ENCODE measurements at regions not wholly inside any gene's neighbourhood (a gene's known extent, or its start where the extent isn't known, plus 50 kb on each side); places are given as distances from the start of the nearest gene placed in this dataset.

DNA sequence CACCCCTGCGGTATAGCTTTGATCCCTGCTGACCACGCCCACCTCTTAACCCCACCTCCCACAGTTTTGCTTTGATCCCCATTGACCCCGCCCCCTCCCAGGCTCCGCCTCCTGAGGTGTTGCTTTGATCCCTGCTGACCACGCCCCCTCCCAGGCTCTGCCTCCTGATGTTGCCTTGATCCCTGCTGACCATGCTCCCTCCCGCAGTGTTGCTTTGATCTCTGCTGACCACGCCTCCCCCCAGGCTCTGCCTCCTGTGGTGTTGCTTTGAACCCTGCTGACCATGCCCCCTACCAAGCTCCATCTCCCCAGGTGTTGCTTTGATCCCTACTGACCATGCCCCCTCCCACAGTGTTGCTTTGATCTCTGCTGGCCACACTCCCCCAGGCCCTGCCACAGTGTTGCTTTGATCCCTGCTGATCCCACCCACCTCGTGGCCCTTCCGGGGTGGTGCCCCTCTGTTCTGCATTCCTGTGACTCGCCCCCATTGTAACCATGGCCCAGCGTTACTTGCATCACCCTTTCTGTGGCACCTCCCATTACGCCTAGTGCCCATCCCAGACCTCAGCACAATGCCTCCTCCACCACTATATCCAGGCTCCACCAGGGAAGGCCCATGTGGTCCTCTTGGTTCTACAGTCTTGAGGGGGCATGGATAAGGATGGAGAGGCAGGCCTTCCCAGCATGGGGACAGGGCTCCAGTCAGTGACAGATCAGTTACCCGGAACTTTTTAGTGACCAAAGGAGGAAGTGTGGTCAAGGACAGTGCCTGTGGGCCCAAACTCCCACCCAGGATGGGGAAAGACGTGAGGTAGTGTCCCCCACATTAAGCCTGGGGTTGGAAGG is 70.8 kb downstream of the ADRA2C start:
- Histone ChIP-seq H3K27me3 (replicated peaks in 1 of 2; ENCODE audit: control insufficient read depth in 2 of 2, insufficient read depth in 2 of 2, low read length in 1 of 2) (no peaks in the 10 kb centered on the region; a peak in 1 of 4 replicates), H3K4me3 (no peak overlapping the region), H4K20me1 (ENCODE audit: control insufficient read depth, insufficient read depth) (no peaks in the 10 kb centered on the region), H2AFZ (ENCODE audit: control insufficient read depth, low read depth, low read length) (no peak overlapping the region), H3K9me3 (replicated peaks; ENCODE audit: control insufficient read depth, insufficient read depth, low read length) (no peaks in the 10 kb centered on the region; the same call in 2 of the 3 replicates), H3K4me2 (ENCODE audit: control insufficient read depth, insufficient read depth) (no peak overlapping the region), H3K27ac (ENCODE audit: control insufficient read depth, insufficient read depth) (no peak overlapping the region), H3K79me2 (ENCODE audit: control insufficient read depth, insufficient read depth, low read length) (no peaks in the 10 kb centered on the region), H3K36me3 (ENCODE audit: control insufficient read depth in 2 of 2, insufficient read depth in 2 of 2, low read length in 1 of 2) (no peaks in the 10 kb centered on the region), H3K9ac (ENCODE audit: control insufficient read depth, insufficient read depth, low read length) (no peak overlapping the region), H3K4me1 (ENCODE audit: control insufficient read depth, insufficient read depth, low read length) (no peaks in the 10 kb centered on the region)
- SMC1A ChIA-PET (ENCODE audit: uncharacterized antibody, unreplicated experiment) = no interaction called here
- ATAC-seq (no peak), DNase-seq (ENCODE audit: low read depth, low spot score) (no peak), FAIRE-seq (no peak)
- in situ Hi-C loops (cut with MboI) = no loop called here
- TF ChIP-seq ZNF217 (IDR thresholded peaks at IDR 0.05) (no peak), WRNIP1 (IDR thresholded peaks at IDR 0.05; ENCODE audit: borderline replicate concordance, low read depth, low read length) (no peak), ZNF384 (IDR thresholded peaks at IDR 0.05; ENCODE audit: borderline replicate concordance, low read depth, low read length) (no peak), CEBPB (IDR thresholded peaks at IDR 0.05; ENCODE audit: borderline replicate concordance in 1 of 2, low read depth in 2 of 2, low read length in 2 of 2) (no peak), ZZZ3 (IDR thresholded peaks at IDR 0.05; ENCODE audit: control insufficient read depth, insufficient read length, low read depth) (no peak), YY1 (IDR thresholded peaks at IDR 0.05; ENCODE audit: low read depth, low read length) (no peak), ZBED1 (IDR thresholded peaks at IDR 0.05; ENCODE audit: borderline replicate concordance) (no peak), NFYB (IDR thresholded peaks at IDR 0.05; ENCODE audit: insufficient read depth, low read depth, low read length) (no peak), RB1 (IDR thresholded peaks at IDR 0.05; ENCODE audit: borderline replicate concordance) (no peak), SMAD5 (IDR thresholded peaks at IDR 0.05; ENCODE audit: low read depth) (no peak), CHD1 (IDR thresholded peaks at IDR 0.05; ENCODE audit: low read depth, low read length) (no peak), SREBF2 (IDR thresholded peaks at IDR 0.05; ENCODE audit: low read length) (no peak), TARDBP (IDR thresholded peaks at IDR 0.05; ENCODE audit: borderline replicate concordance) (no peak), ESRRA (IDR thresholded peaks at IDR 0.05; ENCODE audit: low read length) (no peak), FOXM1 (IDR thresholded peaks at IDR 0.05; ENCODE audit: low read depth, low read length) (no peak), POLR2A (IDR thresholded peaks at IDR 0.05; ENCODE audit: low read depth, low read length) (no peak)
- TF ChIP-seq, protein P1, sequence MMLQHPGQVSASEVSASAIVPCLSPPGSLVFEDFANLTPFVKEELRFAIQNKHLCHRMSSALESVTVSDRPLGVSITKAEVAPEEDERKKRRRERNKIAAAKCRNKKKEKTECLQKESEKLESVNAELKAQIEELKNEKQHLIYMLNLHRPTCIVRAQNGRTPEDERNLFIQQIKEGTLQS (IDR thresholded peaks at IDR 0.05; ENCODE audit: borderline replicate concordance, extremely low read depth, low read depth, low read length) = no peak
- TF ChIP-seq, protein P2, sequence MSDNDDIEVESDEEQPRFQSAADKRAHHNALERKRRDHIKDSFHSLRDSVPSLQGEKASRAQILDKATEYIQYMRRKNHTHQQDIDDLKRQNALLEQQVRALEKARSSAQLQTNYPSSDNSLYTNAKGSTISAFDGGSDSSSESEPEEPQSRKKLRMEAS (IDR thresholded peaks at IDR 0.05; ENCODE audit: low read depth, low read length) = no peak
- TF ChIP-seq, protein P3, sequence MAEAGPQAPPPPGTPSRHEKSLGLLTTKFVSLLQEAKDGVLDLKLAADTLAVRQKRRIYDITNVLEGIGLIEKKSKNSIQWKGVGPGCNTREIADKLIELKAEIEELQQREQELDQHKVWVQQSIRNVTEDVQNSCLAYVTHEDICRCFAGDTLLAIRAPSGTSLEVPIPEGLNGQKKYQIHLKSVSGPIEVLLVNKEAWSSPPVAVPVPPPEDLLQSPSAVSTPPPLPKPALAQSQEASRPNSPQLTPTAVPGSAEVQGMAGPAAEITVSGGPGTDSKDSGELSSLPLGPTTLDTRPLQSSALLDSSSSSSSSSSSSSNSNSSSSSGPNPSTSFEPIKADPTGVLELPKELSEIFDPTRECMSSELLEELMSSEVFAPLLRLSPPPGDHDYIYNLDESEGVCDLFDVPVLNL (IDR thresholded peaks at IDR 0.05; ENCODE audit: low read depth, low read length) = no peak
- TF ChIP-seq, protein P4, sequence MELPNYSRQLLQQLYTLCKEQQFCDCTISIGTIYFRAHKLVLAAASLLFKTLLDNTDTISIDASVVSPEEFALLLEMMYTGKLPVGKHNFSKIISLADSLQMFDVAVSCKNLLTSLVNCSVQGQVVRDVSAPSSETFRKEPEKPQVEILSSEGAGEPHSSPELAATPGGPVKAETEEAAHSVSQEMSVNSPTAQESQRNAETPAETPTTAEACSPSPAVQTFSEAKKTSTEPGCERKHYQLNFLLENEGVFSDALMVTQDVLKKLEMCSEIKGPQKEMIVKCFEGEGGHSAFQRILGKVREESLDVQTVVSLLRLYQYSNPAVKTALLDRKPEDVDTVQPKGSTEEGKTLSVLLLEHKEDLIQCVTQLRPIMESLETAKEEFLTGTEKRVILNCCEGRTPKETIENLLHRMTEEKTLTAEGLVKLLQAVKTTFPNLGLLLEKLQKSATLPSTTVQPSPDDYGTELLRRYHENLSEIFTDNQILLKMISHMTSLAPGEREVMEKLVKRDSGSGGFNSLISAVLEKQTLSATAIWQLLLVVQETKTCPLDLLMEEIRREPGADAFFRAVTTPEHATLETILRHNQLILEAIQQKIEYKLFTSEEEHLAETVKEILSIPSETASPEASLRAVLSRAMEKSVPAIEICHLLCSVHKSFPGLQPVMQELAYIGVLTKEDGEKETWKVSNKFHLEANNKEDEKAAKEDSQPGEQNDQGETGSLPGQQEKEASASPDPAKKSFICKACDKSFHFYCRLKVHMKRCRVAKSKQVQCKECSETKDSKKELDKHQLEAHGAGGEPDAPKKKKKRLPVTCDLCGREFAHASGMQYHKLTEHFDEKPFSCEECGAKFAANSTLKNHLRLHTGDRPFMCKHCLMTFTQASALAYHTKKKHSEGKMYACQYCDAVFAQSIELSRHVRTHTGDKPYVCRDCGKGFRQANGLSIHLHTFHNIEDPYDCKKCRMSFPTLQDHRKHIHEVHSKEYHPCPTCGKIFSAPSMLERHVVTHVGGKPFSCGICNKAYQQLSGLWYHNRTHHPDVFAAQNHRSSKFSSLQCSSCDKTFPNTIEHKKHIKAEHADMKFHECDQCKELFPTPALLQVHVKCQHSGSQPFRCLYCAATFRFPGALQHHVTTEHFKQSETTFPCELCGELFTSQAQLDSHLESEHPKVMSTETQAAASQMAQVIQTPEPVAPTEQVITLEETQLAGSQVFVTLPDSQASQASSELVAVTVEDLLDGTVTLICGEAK (IDR thresholded peaks at IDR 0.05; ENCODE audit: borderline replicate concordance) = no peak
- intact Hi-C loops (cut with micrococcal nuclease; ENCODE audit: unreplicated experiment) = no loop called here
- 40% methylated on average over 10 of the region's 14 CpGs for WGBS (ENCODE audit: insufficient coverage, insufficient replicate concordance, low lambda C conversion rate, missing lambda C conversion rate)
- BruUV-seq (replicated peaks) = no TSS peak
- CTCF ChIA-PET = no interaction called here
- POLR2A ChIA-PET = no interaction called here
- RAD21 ChIA-PET (ENCODE audit: unreplicated experiment) = no interaction called here

Measured in GM12878 (cell line).